HepG2 (cell line): ENCODE measurements at regions not wholly inside any gene's neighbourhood (a gene's known extent, or its start where the extent isn't known, plus 50 kb on each side); places are given as distances from the start of the nearest gene placed in this dataset.

Source experiments
- CHCHD3 ChIP-seq: sonication (generic); formaldehyde crosslinking; IDR thresholded peaks from 2 replicates; pipeline ENCODE4 v1.8.0; 2022; ENCODE audit warnings: mild to moderate bottlenecking, missing genetic modification reagents, moderate library complexity
- EZH2 ChIP-seq: conservative IDR thresholded peaks from 2 replicates; pipeline ENCODE4 v1.6.1; 2012; ENCODE audit warnings: mild to moderate bottlenecking, low read depth, low read length, moderate library complexity
- JUNB ChIP-seq: sonication (generic); formaldehyde crosslinking; IDR thresholded peaks from 2 replicates; pipeline ENCODE4 v1.8.0; 2022; ENCODE audit warnings: missing genetic modification reagents, mild to moderate bottlenecking, borderline replicate concordance
- KDM2A ChIP-seq: sonication (generic); formaldehyde crosslinking; IDR thresholded peaks from 2 replicates; pipeline ENCODE4 v1.4.0; 2020; ENCODE audit warnings: low read depth, missing genetic modification reagents, borderline replicate concordance
- PHF20 ChIP-seq: sonication (generic); formaldehyde crosslinking; IDR thresholded peaks from 2 replicates; pipeline ENCODE4 v1.5.0; 2020; ENCODE audit warnings: mild to moderate bottlenecking, missing genetic modification reagents
- POLR2A ChIP-seq, 2 experiments: IDR thresholded peaks; 2 replicates each; pipeline ENCODE4 v1.6.1; 2011; ENCODE audit warnings: low read depth in 2 of 2, low read length in 2 of 2, mild to moderate bottlenecking in 1 of 2, moderate library complexity in 1 of 2; ENCODE audit not compliant: insufficient read depth in 1 of 2
- SYNCRIP ChIP-seq: fragments of 200-400 bp; formaldehyde crosslinking; IDR thresholded peaks from 2 replicates; pipeline ENCODE4 v1.6.1; 2018; ENCODE audit warnings: mild to moderate bottlenecking, low read depth, low read length; ENCODE audit not compliant: insufficient read depth
- ZNF274 ChIP-seq: sonication (generic); formaldehyde crosslinking; IDR thresholded peaks from 2 replicates; pipeline ENCODE4 v1.5.1; 2020; ENCODE audit warnings: mild to moderate bottlenecking, missing genetic modification reagents
- ZNF3 ChIP-seq: IDR thresholded peaks from 2 replicates; pipeline ENCODE4 v1.7.0; 2017; ENCODE audit warnings: inconsistent platforms
- TF ChIP-seq, protein P1 (sequence below): sonication (generic); formaldehyde crosslinking; IDR thresholded peaks from 2 replicates; pipeline ENCODE4 v1.9.0; 2021; ENCODE audit warnings: missing genetic modification reagents, borderline replicate concordance

DNA sequence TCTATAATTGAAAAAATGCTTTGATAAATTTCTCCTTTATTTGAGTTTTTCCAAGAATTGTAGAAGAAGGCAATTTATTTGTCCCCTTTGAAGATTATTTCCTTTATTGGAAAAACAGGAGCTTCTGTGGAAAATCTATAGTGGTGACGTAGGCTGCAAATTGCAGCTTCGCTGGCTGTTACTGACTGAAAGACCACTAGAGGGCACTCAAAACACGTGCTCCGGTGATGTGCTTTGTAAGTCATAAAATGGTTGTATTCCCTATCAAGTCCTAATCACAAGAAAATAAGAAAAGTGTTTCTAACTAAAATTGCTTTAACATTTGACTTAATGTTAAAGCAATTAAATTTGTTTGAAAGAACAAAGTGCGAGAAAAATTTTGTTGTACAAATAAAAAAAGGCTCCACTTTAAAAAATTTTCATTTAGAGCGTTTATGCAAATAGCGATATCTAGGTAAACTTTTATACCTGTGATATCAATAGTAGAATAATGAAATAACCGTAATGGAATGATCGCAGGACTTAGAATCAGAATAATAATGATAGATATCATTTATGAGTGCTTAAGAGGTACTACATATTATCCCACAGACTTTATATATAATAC lies 638.2 kb upstream of the SPRY2 start:
- TF ChIP-seq, protein P1, sequence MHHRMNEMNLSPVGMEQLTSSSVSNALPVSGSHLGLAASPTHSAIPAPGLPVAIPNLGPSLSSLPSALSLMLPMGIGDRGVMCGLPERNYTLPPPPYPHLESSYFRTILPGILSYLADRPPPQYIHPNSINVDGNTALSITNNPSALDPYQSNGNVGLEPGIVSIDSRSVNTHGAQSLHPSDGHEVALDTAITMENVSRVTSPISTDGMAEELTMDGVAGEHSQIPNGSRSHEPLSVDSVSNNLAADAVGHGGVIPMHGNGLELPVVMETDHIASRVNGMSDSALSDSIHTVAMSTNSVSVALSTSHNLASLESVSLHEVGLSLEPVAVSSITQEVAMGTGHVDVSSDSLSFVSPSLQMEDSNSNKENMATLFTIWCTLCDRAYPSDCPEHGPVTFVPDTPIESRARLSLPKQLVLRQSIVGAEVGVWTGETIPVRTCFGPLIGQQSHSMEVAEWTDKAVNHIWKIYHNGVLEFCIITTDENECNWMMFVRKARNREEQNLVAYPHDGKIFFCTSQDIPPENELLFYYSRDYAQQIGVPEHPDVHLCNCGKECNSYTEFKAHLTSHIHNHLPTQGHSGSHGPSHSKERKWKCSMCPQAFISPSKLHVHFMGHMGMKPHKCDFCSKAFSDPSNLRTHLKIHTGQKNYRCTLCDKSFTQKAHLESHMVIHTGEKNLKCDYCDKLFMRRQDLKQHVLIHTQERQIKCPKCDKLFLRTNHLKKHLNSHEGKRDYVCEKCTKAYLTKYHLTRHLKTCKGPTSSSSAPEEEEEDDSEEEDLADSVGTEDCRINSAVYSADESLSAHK = no peak
- TF ChIP-seq CHCHD3 (CRISPR knock-in tag) (no peak), POLR2A (IDR thresholded peaks at IDR 0.05; ENCODE audit: insufficient read depth in 1 of 2, low read depth in 2 of 2, low read length in 2 of 2) (no peak), ZNF3 (CRISPR knock-in tag) (no peak), PHF20 (CRISPR knock-in tag) (no peak), JUNB (CRISPR knock-in tag) (no peak), EZH2 (no peak), KDM2A (CRISPR knock-in tag) (no peak), ZNF274 (CRISPR knock-in tag) (no peak), SYNCRIP (no peak)
